ENCODE measurements at regions not wholly inside any gene's neighbourhood (a gene's known extent, or its start where the extent isn't known, plus 50 kb on each side); places are given as distances from the start of the nearest gene placed in this dataset.

- no peak for DNase-seq
- no peak for TF ChIP-seq CTCF (IDR thresholded peaks at IDR 0.05)
- Mint-ChIP-seq H3K36me3 (ENCODE audit: low read depth) (no peaks in the 10 kb centered on the region), H3K27ac (no peak overlapping the region), H3K4me1 (no peaks in the 10 kb centered on the region), H3K4me3 (no peak overlapping the region), H3K27me3 (ENCODE audit: low read depth, poor library complexity) (no peaks in the 10 kb centered on the region), H3K9me3 (no peaks in the 10 kb centered on the region)
These were observed 71.7 kb upstream of the WDR75 start for GRCh38 chr2:189369566-189369965.

- no peak for TF ChIP-seq CTCF (IDR thresholded peaks at IDR 0.05)
- no peaks in the 10 kb centered on the region for H3K9me3 Mint-ChIP-seq
- no peaks in the 10 kb centered on the region for H3K27me3 Mint-ChIP-seq (ENCODE audit: low read depth, poor library complexity)
- DNase-seq = no peak
- H3K4me1 Mint-ChIP-seq = no peaks in the 10 kb centered on the region
- H3K27ac Mint-ChIP-seq = no peak overlapping the region
- no peak overlapping the region for H3K4me3 Mint-ChIP-seq
- no peaks in the 10 kb centered on the region for H3K36me3 Mint-ChIP-seq (ENCODE audit: low read depth)
These were observed 70.6 kb upstream of the WDR75 start for GRCh38 chr2:189370719-189371118.

GRCh38 chr2:189372688-189373257 is 68.5 kb upstream of the WDR75 start:
- H3K9me3 Mint-ChIP-seq = no peaks in the 10 kb centered on the region
- TF ChIP-seq CTCF (IDR thresholded peaks at IDR 0.05) = no peak
- no peak overlapping the region for H3K4me3 Mint-ChIP-seq
- no peaks in the 10 kb centered on the region for H3K4me1 Mint-ChIP-seq
- H3K36me3 Mint-ChIP-seq (ENCODE audit: low read depth) = no peaks in the 10 kb centered on the region
- H3K27ac Mint-ChIP-seq = no peak overlapping the region
- no peak for DNase-seq
- H3K27me3 Mint-ChIP-seq (ENCODE audit: low read depth, poor library complexity) = no peaks in the 10 kb centered on the region

GRCh38 chr2:189374481-189374880 is 66.8 kb upstream of the WDR75 start:
- no peak for DNase-seq
- Mint-ChIP-seq H3K9me3 (no peaks in the 10 kb centered on the region), H3K4me1 (peaks cover 7% of the 10 kb centered on the region), H3K4me3 (no peak overlapping the region), H3K27me3 (ENCODE audit: low read depth, poor library complexity) (no peaks in the 10 kb centered on the region), H3K36me3 (ENCODE audit: low read depth) (no peaks in the 10 kb centered on the region), H3K27ac (no peak overlapping the region)
- no peak for TF ChIP-seq CTCF (IDR thresholded peaks at IDR 0.05)

GRCh38 chr2:189375842-189376241 is 65.4 kb upstream of the WDR75 start:
- Mint-ChIP-seq H3K27me3 (ENCODE audit: low read depth, poor library complexity) (no peaks in the 10 kb centered on the region), H3K27ac (no peak overlapping the region), H3K4me1 (peaks cover 12% of the 10 kb centered on the region), H3K9me3 (no peaks in the 10 kb centered on the region), H3K36me3 (ENCODE audit: low read depth) (no peaks in the 10 kb centered on the region), H3K4me3 (no peak overlapping the region)
- no peak for DNase-seq
- no peak for TF ChIP-seq CTCF (IDR thresholded peaks at IDR 0.05)

- no peak for TF ChIP-seq CTCF (IDR thresholded peaks at IDR 0.05)
- no peaks in the 10 kb centered on the region for H3K9me3 Mint-ChIP-seq
- H3K4me1 Mint-ChIP-seq = peaks cover 12% of the 10 kb centered on the region
- DNase-seq = no peak
- H3K4me3 Mint-ChIP-seq = no peak overlapping the region
- H3K27ac Mint-ChIP-seq = peak overlapping the region; percentile 77
- no peaks in the 10 kb centered on the region for H3K27me3 Mint-ChIP-seq (ENCODE audit: low read depth, poor library complexity)
- H3K36me3 Mint-ChIP-seq (ENCODE audit: low read depth) = no peaks in the 10 kb centered on the region
These were observed 62.0 kb upstream of the WDR75 start for GRCh38 chr2:189379287-189379630.
